Hepatocyte (in vitro differentiated cells): ENCODE measurements at regions not wholly inside any gene's neighbourhood (a gene's known extent, or its start where the extent isn't known, plus 50 kb on each side); places are given as distances from the start of the nearest gene placed in this dataset.

ENCODE experiments used
- CTCF ChIP-seq: fragments of 200-600 bp; sonication (generic); IDR thresholded peaks from 2 replicates; pipeline ENCODE4 v1.5.1; 2016; ENCODE audit warnings: antibody characterized with exemption, mild to moderate bottlenecking; ENCODE audit not compliant: poor library complexity
- EZH2 ChIP-seq: fragments of 200-600 bp; sonication (generic); IDR thresholded peaks from 2 replicates; pipeline ENCODE4 v1.6.1; 2016; ENCODE audit warnings: antibody characterized with exemption, mild to moderate bottlenecking, borderline replicate concordance

- TF ChIP-seq CTCF: no peak
- TF ChIP-seq EZH2: no peak
Measured at GRCh38 chr3:118791246-118791645, 243.4 kb downstream of the IGSF11 start.
